GM12874 (cell line): ENCODE measurements at regions not wholly inside any gene's neighbourhood (a gene's known extent, or its start where the extent isn't known, plus 50 kb on each side); places are given as distances from the start of the nearest gene placed in this dataset.

Experiments
- TF ChIP-seq, protein P1 (sequence below): IDR thresholded peaks from 2 replicates; pipeline ENCODE4 v1.5.1; 2011; ENCODE audit warnings: low read depth, mild to moderate bottlenecking, control low read depth, low read length, moderate library complexity; ENCODE audit not compliant: insufficient read depth

DNA sequence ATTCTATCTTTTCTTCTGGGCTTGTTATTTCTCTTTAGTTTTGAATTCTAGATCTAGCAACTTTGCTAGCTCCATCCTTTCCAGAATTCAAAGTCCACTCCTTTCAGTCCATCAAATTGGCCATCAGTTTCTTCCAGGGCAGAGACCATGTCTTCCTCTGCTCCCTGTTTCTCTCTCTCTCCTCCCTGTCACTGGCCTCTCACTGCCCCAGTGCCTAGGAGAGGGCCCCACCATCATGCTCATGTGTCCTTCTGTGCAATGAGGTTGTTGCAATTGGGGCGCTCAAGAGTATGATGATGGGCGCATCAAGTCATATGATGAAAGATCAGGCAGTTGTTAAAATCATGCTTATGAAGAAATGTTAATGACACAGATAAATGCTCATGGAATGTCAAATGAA is 159.2 kb upstream of the HS6ST1 start:
- TF ChIP-seq, protein P1, sequence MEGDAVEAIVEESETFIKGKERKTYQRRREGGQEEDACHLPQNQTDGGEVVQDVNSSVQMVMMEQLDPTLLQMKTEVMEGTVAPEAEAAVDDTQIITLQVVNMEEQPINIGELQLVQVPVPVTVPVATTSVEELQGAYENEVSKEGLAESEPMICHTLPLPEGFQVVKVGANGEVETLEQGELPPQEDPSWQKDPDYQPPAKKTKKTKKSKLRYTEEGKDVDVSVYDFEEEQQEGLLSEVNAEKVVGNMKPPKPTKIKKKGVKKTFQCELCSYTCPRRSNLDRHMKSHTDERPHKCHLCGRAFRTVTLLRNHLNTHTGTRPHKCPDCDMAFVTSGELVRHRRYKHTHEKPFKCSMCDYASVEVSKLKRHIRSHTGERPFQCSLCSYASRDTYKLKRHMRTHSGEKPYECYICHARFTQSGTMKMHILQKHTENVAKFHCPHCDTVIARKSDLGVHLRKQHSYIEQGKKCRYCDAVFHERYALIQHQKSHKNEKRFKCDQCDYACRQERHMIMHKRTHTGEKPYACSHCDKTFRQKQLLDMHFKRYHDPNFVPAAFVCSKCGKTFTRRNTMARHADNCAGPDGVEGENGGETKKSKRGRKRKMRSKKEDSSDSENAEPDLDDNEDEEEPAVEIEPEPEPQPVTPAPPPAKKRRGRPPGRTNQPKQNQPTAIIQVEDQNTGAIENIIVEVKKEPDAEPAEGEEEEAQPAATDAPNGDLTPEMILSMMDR = no peak

DNA sequence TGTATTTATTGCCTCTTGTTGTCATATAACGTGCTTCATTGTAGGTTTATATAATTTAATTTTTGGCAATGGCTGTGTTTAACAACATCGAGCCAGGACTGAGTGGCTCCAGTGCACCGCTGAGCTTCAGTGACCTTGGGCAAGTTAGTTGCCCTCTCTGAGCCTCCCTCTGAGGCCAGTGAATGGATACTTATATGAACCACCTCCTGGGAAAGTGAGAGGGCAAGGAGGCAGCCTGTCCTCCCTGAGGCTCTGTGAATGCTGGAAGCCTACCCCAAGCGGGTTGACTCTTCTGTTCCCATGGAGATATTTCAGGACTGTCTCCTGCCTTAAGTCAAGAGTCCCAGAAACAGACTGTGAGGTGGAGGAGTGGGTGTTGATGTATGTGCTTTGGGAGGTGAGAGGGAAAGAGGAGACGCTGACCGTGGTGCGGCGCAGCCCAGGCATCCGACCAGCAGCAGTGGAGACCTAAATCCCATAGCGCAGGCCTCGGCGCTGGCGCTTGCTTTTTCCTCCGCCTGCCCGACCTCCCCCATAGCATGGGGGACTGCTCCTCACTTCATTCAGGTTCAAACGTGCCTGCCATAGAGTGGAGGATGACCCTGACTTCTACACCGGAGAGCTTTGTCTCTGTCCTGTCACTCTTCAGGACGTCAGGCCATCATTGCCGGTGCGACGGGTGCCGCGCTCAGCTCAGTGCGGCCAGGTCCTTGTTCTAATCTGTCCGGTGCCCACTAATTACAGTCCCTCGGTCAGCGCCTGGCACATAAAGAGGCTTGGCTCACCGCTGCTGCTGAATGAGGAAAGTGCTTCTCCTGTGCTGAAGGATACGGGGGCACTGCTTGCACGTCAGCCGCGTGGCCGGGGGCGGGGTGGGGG is 167.3 kb upstream of the HS6ST1 start:
- TF ChIP-seq, protein P1 = no peak

DNA sequence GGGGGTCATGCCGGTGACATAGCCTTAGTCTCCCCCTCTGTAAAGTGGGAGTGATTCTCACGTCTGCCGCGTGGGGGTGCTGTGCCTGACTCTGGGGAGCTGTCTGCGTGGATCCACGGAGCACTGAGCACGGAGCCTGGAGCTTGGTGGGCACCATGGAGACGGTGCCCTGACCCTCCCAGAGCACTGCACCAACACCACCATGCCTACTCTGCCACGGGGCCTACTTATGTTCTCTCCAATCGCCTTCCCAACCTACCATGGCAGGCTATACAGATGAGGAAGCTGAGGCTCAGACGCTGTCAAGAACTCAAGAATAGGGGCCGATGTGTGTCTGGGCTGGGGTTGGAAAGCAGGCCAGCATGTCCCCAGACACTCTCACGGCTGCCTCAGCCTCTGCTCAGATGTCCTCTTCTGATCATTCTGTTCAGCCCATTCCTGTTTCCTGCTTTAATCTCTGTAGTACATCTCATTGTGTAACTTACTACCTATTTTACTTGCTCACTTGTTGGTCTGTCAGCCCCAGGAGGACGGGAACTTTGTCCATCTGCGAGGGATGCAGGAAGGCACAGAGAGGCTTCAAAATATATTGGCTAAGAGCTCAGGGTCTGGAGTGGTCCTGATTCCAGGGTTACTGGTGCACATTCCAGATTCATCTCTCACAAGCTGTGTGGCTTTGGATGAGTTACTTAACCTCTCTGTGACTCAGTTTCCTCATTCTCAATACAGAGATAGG is 168.1 kb upstream of the HS6ST1 start:
- TF ChIP-seq, protein P1 = no peak

DNA sequence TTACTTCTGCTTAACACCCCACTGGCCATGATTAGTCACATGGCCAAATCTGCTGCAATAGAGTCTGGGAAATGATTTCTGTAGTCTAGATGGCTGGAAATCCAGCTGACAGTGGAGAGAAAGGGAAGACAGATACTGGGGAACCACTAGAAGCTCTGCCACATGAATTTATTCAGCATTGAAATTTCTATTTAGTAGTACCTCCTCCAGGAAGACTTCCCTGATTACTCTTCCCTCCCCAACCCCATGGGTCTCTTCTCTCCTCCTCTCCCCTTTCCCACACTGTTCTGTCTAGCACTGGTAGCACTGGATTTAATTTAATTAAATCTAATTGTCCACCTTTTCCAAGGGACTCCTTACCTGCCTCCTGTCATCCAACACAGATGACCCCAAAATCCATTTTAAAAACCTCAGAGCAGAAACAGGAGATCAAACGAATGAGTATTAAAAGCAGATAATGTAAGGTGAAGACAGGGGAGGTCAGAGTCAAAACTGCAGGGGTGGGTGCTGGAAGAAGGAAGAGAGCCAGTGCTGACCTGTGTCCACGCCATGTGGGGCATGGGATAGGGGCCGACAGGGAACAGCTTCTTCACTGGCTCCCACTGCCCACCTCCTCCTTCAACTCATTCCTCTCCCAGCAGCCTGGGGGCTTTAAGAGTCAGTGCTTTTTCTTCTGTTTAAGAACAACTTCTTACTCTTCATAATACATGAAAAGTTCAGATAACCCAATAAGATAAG is 169.2 kb upstream of the HS6ST1 start:
- TF ChIP-seq, protein P1 = no peak

DNA sequence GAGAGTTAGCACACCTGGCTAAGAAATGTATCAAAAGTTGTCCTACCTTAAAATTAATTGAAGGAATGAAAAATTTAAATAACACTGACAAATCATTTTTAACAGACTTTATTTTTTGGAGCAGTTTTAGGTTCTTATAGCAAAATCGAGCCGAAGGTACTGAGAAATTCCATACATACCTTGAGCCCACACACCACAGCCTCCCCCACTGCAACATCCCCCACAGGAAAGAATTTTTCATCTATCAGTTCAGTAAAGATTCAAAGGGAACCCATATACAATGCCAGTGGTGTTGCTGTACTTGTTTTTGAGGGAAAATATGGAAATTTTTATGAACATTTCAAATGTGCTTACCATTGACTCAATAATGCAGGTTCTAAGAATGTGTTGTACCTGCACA is 169.8 kb upstream of the HS6ST1 start:
- TF ChIP-seq, protein P1 = no peak

DNA sequence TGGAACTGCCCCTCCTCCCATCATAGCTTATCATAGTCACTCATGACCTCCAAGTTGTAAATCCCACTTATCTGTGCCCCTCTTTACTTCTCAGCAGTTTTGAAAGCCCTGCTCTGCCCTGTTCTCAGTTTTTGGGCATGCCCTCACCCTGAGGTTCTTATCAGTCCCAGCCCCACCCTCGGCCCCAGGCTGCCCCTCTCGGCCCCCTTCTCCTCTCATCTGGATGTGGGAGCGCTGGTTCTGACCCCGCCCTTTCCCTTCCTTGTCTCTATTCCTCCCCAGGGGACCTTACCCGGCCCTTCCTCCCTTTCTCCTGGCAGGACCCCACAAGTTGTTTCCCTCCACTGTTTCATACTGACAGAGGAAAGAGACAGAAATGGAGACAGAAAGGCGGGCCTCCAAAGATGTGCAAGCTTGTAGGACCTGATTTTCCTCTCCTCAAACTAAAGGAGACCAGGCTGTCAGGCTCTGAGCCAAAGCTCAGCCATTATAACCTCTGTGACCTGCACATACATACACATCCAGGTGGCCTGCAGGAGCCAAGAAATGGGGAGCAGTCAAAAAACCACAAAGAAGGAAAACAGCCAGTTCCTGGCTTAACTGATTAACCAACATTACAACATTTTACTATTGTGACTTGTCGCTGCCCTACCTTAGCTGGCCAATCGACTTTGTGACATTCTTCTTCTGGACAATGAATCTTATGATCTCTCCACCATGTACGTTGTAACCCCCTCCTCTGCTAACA is 171.0 kb upstream of the HS6ST1 start:
- TF ChIP-seq, protein P1 = no peak
